IMR-90 (cell line): ENCODE measurements at regions not wholly inside any gene's neighbourhood (a gene's known extent, or its start where the extent isn't known, plus 50 kb on each side); places are given as distances from the start of the nearest gene placed in this dataset.

Experiments used
- ATAC-seq: fragments of 200-7000 bp; cut with Tn5 transposase; 2 replicates; pipeline ENCODE4 v1.9.1; 2020; ENCODE audit warnings: low read depth, mild to moderate bottlenecking, moderate library complexity
- BruUV-seq: library from RNA; stranded (reverse); fragments of 400-500 nt; replicated peaks from 2 replicates; lab custom pipeline; 2021; lab: Mats Ljungman, UMichigan
- CTCF ChIA-PET: fragments of 300-600 bp; formaldehyde crosslinking; extraction: SDS; loops from one replicate; lab custom pipeline; 2021; ENCODE audit warnings: antibody characterized with exemption; lab: Yijun Ruan, JAX
- POLR2A ChIA-PET: fragments of 300-600 bp; sonication (Branson Sonifier 250); formaldehyde crosslinking; loops from one replicate; lab custom pipeline; 2022; ENCODE audit warnings: antibody characterized with exemption; ENCODE audit not compliant: unreplicated experiment; lab: Charles Lee
- DNase-seq: peaks from one replicate; pipeline ENCODE4 v3.0.0; 2013
- H2AFZ ChIP-seq: replicated peaks from 2 replicates; pipeline ENCODE3; 2013; ENCODE audit warnings: low read length, mild to moderate bottlenecking; ENCODE audit not compliant: poor library complexity
- H2AK5ac ChIP-seq: 2 replicates; pipeline ENCODE4 v1.6.1; 2013; ENCODE audit warnings: low read depth, low read length, inconsistent platforms
- H2AK9ac ChIP-seq: replicated peaks from 2 replicates; pipeline ENCODE3; 2013; ENCODE audit warnings: mild to moderate bottlenecking, low read depth, low read length, moderate library complexity; ENCODE audit not compliant: poor library complexity
- H2BK120ac ChIP-seq: 2 replicates; pipeline ENCODE4 v1.6.1; 2013; ENCODE audit warnings: low read depth, low read length, inconsistent platforms
- H2BK15ac ChIP-seq: 3 replicates; pipeline ENCODE4 v1.6.1; 2013; ENCODE audit warnings: low read depth, low read length, inconsistent platforms
- H2BK20ac ChIP-seq: 2 replicates; pipeline ENCODE4 v1.6.1; 2013; ENCODE audit warnings: low read depth, mild to moderate bottlenecking, inconsistent platforms, low read length, moderate library complexity
- H2BK5ac ChIP-seq: 2 replicates; pipeline ENCODE4 v1.6.1; 2013; ENCODE audit warnings: mild to moderate bottlenecking, low read depth, low read length, inconsistent platforms; ENCODE audit not compliant: poor library complexity, severe bottlenecking
- H3K14ac ChIP-seq: replicated peaks from 2 replicates; pipeline ENCODE4 v1.6.1; 2013; ENCODE audit warnings: low read depth, low read length, inconsistent platforms
- H3K18ac ChIP-seq: 2 replicates; pipeline ENCODE4 v1.6.1; 2013; ENCODE audit warnings: low read depth, low read length, control low read depth
- H3K23ac ChIP-seq: 2 replicates; pipeline ENCODE4 v1.6.1; 2013; ENCODE audit warnings: low read depth, low read length, inconsistent platforms
- H3K27ac ChIP-seq: 2 replicates; pipeline ENCODE4 v1.5.1; 2013; ENCODE audit warnings: mild to moderate bottlenecking, control low read depth, low read length; ENCODE audit not compliant: insufficient read depth
- H3K27me3 ChIP-seq: 2 replicates; pipeline ENCODE4 v1.6.1; 2013; ENCODE audit warnings: low read length; ENCODE audit not compliant: control insufficient read depth, insufficient read depth
- H3K36me3 ChIP-seq: 2 replicates; pipeline ENCODE4 v1.6.1; 2013; ENCODE audit warnings: low read length, mixed read lengths; ENCODE audit not compliant: control insufficient read depth, insufficient read depth
- H3K4ac ChIP-seq: 2 replicates; pipeline ENCODE4 v1.6.1; 2013; ENCODE audit warnings: low read depth, low read length, inconsistent platforms
- H3K4me1 ChIP-seq: 2 replicates; pipeline ENCODE4 v1.6.1; 2013; ENCODE audit warnings: low read length, mixed read lengths; ENCODE audit not compliant: control insufficient read depth, insufficient read depth
- H3K4me2 ChIP-seq: 2 replicates; pipeline ENCODE4 v1.6.1; 2013; ENCODE audit warnings: low read depth, mild to moderate bottlenecking, control low read depth, low read length, moderate library complexity
- H3K4me3 ChIP-seq: 2 replicates; pipeline ENCODE4 v1.5.1; 2013; ENCODE audit warnings: low read depth, mild to moderate bottlenecking, control low read depth, low read length, moderate library complexity; ENCODE audit not compliant: insufficient read depth
- H3K56ac ChIP-seq: 2 replicates; pipeline ENCODE4 v1.6.1; 2013; ENCODE audit warnings: low read length, inconsistent platforms; ENCODE audit not compliant: insufficient read depth; ENCODE audit errors: extremely low read depth
- H3K79me1 ChIP-seq, 2 experiments: 2 replicates each; pipeline ENCODE4 v1.6.1; 2013; ENCODE audit warnings: low read length in 2 of 2, inconsistent platforms in 1 of 2, low read depth in 1 of 2
- H3K9ac ChIP-seq: 2 replicates; pipeline ENCODE4 v1.6.1; 2013; ENCODE audit warnings: low read depth, low read length, control low read depth
- H3K9me1 ChIP-seq: 2 replicates; pipeline ENCODE4 v1.6.1; 2013; ENCODE audit warnings: low read length, inconsistent platforms; ENCODE audit not compliant: insufficient read depth
- H3K9me3 ChIP-seq: 2 replicates; pipeline ENCODE4 v1.6.1; 2013; ENCODE audit warnings: low read length; ENCODE audit not compliant: control insufficient read depth, insufficient read depth
- H4K20me1 ChIP-seq: 2 replicates; pipeline ENCODE4 v1.6.1; 2013; ENCODE audit warnings: low read length, inconsistent platforms; ENCODE audit not compliant: insufficient read depth
- H4K5ac ChIP-seq: 2 replicates; pipeline ENCODE4 v1.6.1; 2013; ENCODE audit warnings: mild to moderate bottlenecking, low read depth, low read length, control low read depth
- H4K8ac ChIP-seq, 2 experiments: 2 replicates each; pipeline ENCODE4 v1.6.1; 2013; ENCODE audit warnings: low read depth in 2 of 2, low read length in 2 of 2, control low read depth in 1 of 2, inconsistent platforms in 1 of 2
- H4K91ac ChIP-seq: 2 replicates; pipeline ENCODE4 v1.6.1; 2013; ENCODE audit warnings: low read depth, low read length, inconsistent platforms; ENCODE audit not compliant: insufficient read depth
- BHLHE40 ChIP-seq: fragments of 150-350 bp; IDR thresholded peaks from 2 replicates; pipeline ENCODE4 v1.6.1; 2016; ENCODE audit warnings: mild to moderate bottlenecking, low read depth, low read length
- CEBPB ChIP-seq: IDR thresholded peaks from 2 replicates; pipeline ENCODE4 v1.6.1; 2012; ENCODE audit warnings: low read depth, low read length, improper control_type of control experiment
- CHD1 ChIP-seq: IDR thresholded peaks from 2 replicates; pipeline ENCODE4 v1.6.1; 2012; ENCODE audit warnings: low read depth, low read length, improper control_type of control experiment
- FOS ChIP-seq: fragments of 150-350 bp; IDR thresholded peaks from 2 replicates; pipeline ENCODE4 v1.6.1; 2016; ENCODE audit warnings: low read depth, low read length
- MAFK ChIP-seq: IDR thresholded peaks from 2 replicates; pipeline ENCODE4 v1.6.1; 2012; ENCODE audit warnings: low read depth, low read length, improper control_type of control experiment
- MAZ ChIP-seq: IDR thresholded peaks from 2 replicates; pipeline ENCODE4 v1.6.1; 2012; ENCODE audit warnings: low read depth, mild to moderate bottlenecking, low read length, improper control_type of control experiment, moderate library complexity, borderline replicate concordance
- MXI1 ChIP-seq: IDR thresholded peaks from 2 replicates; pipeline ENCODE4 v1.6.1; 2012; ENCODE audit warnings: low read depth, mild to moderate bottlenecking, low read length, moderate library complexity, borderline replicate concordance
- NFE2L2 ChIP-seq: fragments of 150-350 bp; IDR thresholded peaks from 2 replicates; pipeline ENCODE4 v1.6.1; 2016; ENCODE audit warnings: low read depth, mild to moderate bottlenecking, low read length
- POLR2A ChIP-seq: IDR thresholded peaks from 2 replicates; pipeline ENCODE4 v1.6.1; 2012; ENCODE audit warnings: mild to moderate bottlenecking, low read depth, low read length
- RCOR1 ChIP-seq: IDR thresholded peaks from 2 replicates; pipeline ENCODE4 v1.6.1; 2012; ENCODE audit warnings: mild to moderate bottlenecking, low read length, improper control_type of control experiment; ENCODE audit not compliant: insufficient replicate concordance
- RFX5 ChIP-seq: IDR thresholded peaks from 2 replicates; pipeline ENCODE4 v1.8.0; 2012; ENCODE audit warnings: low read depth, mild to moderate bottlenecking, low read length, moderate library complexity
- SMC3 ChIP-seq: fragments of 150-350 bp; IDR thresholded peaks from 2 replicates; pipeline ENCODE4 v1.6.1; 2016; ENCODE audit warnings: low read depth, mild to moderate bottlenecking, antibody characterized with exemption, low read length, moderate library complexity
- WGBS, 2 experiments: methylation state at CpG; one replicate each; pipeline versions ENCODE4 v1.1.5 to v1.1.7; 2013; ENCODE audit warnings: missing lambda C conversion rate in 2 of 2; ENCODE audit not compliant: insufficient read length in 1 of 2; ENCODE audit errors: extremely low coverage in 2 of 2; 5-methylcytosine and 5-hydroxymethylcytosine counted together
- dilution Hi-C: fragments of 300-500 bp; cut with HindIII; formaldehyde crosslinking; loops from one replicate; pipeline ENCODE4 v1.14.3; 2018; ENCODE audit warnings: low sequenced_read_pairs; ENCODE audit not compliant: unreplicated experiment
- in situ Hi-C: fragments of 300-500 bp; cut with MboI; formaldehyde crosslinking; loops from 3 replicates; pipeline ENCODE4 v1.14.3; 2019; ENCODE audit warnings: low sequenced_read_pairs, inconsistent platforms, mixed read lengths
- intact Hi-C: fragments of 100-400 bp; cut with micrococcal nuclease; formaldehyde crosslinking; loops from 2 replicates; pipeline ENCODE4 v1.10.0; 2022
- TF ChIP-seq, protein P1 (sequence below): fragments of 150-350 bp; IDR thresholded peaks from 2 replicates; pipeline ENCODE4 v1.6.1; 2017; ENCODE audit warnings: mild to moderate bottlenecking, antibody characterized with exemption, low read length, low read depth

GRCh38 chr2:760001-760400 is 82.8 kb upstream of the TMEM18 start:
- H3K9me3 ChIP-seq = no peaks in the 10 kb centered on the region
- H3K27me3 ChIP-seq = no peaks in the 10 kb centered on the region
- no peak overlapping the region for H2BK15ac ChIP-seq
- H3K4me2 ChIP-seq = no peak overlapping the region
- no peak overlapping the region for H3K56ac ChIP-seq
- H3K9ac ChIP-seq = no peak overlapping the region
- H3K9me1 ChIP-seq = no peaks in the 10 kb centered on the region
- intact Hi-C loops = no loop called here
- H3K14ac ChIP-seq = no peak overlapping the region
- no peak overlapping the region for H2AK9ac ChIP-seq
- TF ChIP-seq FOS (no peak), SMC3 (no peak), MAFK (no peak), NFE2L2 (no peak), CHD1 (no peak), MAZ (no peak), RFX5 (no peak), BHLHE40 (no peak), CEBPB (no peak), POLR2A (no peak), RCOR1 (no peak), MXI1 (no peak)
- TF ChIP-seq, protein P1, sequence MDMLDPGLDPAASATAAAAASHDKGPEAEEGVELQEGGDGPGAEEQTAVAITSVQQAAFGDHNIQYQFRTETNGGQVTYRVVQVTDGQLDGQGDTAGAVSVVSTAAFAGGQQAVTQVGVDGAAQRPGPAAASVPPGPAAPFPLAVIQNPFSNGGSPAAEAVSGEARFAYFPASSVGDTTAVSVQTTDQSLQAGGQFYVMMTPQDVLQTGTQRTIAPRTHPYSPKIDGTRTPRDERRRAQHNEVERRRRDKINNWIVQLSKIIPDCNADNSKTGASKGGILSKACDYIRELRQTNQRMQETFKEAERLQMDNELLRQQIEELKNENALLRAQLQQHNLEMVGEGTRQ = no peak
- no peak overlapping the region for H4K5ac ChIP-seq
- no peak overlapping the region for H3K27ac ChIP-seq
- in situ Hi-C loops = no loop called here
- H3K23ac ChIP-seq = no peak overlapping the region
- DNase-seq (no peak), ATAC-seq (no peak)
- ChIA-PET POLR2A (no interaction called here), CTCF (no interaction called here)
- no peak overlapping the region for H2AK5ac ChIP-seq
- no peaks in the 10 kb centered on the region for H3K79me1 ChIP-seq
- no peak overlapping the region for H2AFZ ChIP-seq
- H3K4me3 ChIP-seq = no peak overlapping the region
- no peaks in the 10 kb centered on the region for H3K36me3 ChIP-seq
- no peak overlapping the region for H4K8ac ChIP-seq
- H2BK20ac ChIP-seq = no peak overlapping the region
- no peak overlapping the region for H3K18ac ChIP-seq
- no peak overlapping the region for H3K4ac ChIP-seq
- WGBS, 2 experiments = no CpG with 5 or more reads among the region's 5 CpGs
- dilution Hi-C loops = no loop called here
- no TSS peak for BruUV-seq
- H2BK120ac ChIP-seq = no peak overlapping the region
- no peaks in the 10 kb centered on the region for H3K4me1 ChIP-seq
- no peak overlapping the region for H2BK5ac ChIP-seq
- H4K20me1 ChIP-seq = no peaks in the 10 kb centered on the region
- H4K91ac ChIP-seq = no peak overlapping the region
